ENCODE measurements at regions not wholly inside any gene's neighbourhood (a gene's known extent, or its start where the extent isn't known, plus 50 kb on each side); places are given as distances from the start of the nearest gene placed in this dataset.
"Not testable (repeated sequence)": the region's sequence is repeated elsewhere in the genome, so short reads cannot be mapped to it uniquely, and the experiment has no call there.

- no peak for DNase-seq (ENCODE audit: low spot score)
These were observed 626.6 kb upstream of the SGCD start for GRCh38 chr5:155700333-155700732.

DNA sequence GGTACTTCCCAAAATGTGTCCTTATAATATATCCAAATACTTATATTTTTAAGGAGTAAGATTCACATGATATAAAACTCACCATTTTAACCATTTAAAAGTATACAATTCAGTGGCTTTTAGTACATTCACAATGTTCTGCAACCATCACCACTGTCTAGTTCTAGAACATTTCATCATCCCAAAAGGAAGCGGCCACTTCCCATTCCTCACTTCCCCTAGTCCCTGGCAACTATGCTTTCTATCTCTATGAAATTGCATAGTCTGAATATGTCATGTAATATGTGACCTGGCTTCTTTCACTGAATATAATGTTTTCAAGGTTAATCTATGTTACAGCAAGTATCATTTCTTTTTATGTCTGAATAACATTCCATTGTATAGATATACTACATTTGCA, 615.1 kb upstream of the SGCD start:
- DNase-seq (ENCODE audit: low spot score) = no peak

DNA sequence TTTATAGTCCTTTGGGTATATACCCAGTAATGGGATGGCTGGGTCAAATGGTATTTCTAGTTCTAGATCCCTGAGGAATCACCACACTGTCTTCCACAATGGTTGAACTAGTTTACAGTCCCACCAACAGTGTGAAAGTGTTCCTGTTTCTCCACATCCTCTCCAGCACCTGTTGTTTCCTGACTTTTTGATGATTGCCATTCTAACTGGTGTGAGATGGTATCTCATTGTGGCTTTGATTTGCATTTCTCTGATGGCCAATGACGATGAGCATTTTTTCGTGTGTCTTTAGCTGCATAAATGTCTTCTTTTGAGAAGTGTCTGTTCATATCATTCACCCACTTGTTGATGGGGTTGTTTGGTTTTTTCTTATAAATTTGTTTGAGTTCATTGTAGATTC, 612.5 kb upstream of the SGCD start:
- not testable (repeated sequence) for DNase-seq (ENCODE audit: low spot score)

GRCh38 chr5:155726267-155726666, 600.7 kb upstream of the SGCD start:
- DNase-seq (ENCODE audit: low spot score) = no peak

GRCh38 chr5:155727512-155728145, 599.3 kb upstream of the SGCD start:
- no peak for DNase-seq (ENCODE audit: low spot score)

- no peak for DNase-seq (ENCODE audit: low spot score)
These were observed 598.7 kb upstream of the SGCD start for GRCh38 chr5:155728146-155728856.

- no peak for DNase-seq (ENCODE audit: low spot score)
These were observed 597.9 kb upstream of the SGCD start for GRCh38 chr5:155728857-155729683.

- no peak for DNase-seq (ENCODE audit: low spot score)
These were observed 597.3 kb upstream of the SGCD start for GRCh38 chr5:155729684-155730059.

- DNase-seq (ENCODE audit: low spot score) = no peak
These were observed 594.2 kb upstream of the SGCD start for GRCh38 chr5:155732587-155733376.

DNA sequence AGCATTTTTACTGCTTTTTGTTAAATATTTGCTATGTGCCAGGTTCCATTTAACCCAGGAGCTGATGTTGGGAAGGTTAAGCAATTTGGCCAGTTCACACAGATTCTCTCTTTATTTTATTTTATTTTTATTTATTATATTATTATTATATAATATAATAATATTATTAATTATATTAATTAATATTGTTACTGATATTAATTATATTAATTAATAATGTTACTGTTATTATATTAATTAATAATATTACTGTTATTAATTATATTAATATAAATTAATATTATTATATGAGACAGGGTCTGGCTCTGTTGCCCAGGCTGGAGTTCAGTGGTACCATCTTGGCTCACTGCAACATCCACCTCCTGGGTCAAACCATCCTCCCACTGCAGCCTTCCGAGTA, 593.0 kb upstream of the SGCD start:
- DNase-seq (ENCODE audit: low spot score) = no peak

DNA sequence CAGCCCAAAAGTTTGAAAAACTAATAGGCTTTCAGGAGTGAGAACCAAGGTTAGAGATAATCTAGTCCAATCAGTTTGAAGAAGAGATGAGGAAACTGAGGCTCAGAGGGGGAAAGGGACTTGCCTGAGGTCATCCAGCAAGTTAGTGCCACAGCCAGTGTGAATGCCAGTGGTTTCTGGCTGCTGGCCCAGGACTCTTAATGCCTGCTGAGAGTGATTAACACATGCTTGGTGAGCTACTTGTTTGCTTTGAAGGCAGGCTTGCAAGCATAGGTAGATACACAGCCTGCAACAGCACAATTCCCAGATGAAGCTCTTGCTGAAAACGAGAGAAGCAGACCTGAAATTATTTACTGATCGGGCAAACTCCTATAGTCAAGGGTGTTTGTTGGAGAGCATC, 591.6 kb upstream of the SGCD start:
- no peak for DNase-seq (ENCODE audit: low spot score)

GRCh38 chr5:155738616-155739015, 588.3 kb upstream of the SGCD start:
- no peak for DNase-seq (ENCODE audit: low spot score)

- no peak for DNase-seq (ENCODE audit: low spot score)
These were observed 580.5 kb upstream of the SGCD start for GRCh38 chr5:155746367-155747038.

DNA sequence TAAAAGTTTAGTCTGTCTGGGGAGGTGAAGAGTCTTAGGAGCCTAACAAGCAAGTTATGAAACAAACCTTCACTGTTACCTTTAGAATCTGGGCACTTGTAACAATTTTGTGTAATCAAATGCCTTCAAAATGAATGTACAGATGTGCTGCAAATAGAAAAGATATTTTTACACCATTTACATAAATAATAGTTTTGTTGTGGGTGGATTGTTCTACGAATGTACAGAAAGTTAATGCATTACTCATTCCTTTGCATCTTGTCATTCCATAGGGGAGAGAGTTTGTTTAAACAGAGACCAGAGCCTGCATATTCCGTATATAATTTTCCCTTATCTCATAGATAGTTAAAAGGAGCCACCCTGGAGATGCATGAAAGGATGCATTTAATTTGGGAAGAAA, 576.9 kb upstream of the SGCD start:
- no peak for DNase-seq (ENCODE audit: low spot score)

GRCh38 chr5:155750571-155750970, 576.4 kb upstream of the SGCD start:
- DNase-seq (ENCODE audit: low spot score) = no peak

GRCh38 chr5:155753943-155754581, 572.9 kb upstream of the SGCD start:
- DNase-seq (ENCODE audit: low spot score) = no peak

GRCh38 chr5:155759252-155759651, 567.7 kb upstream of the SGCD start:
- DNase-seq (ENCODE audit: low spot score) = no peak

- no peak for DNase-seq (ENCODE audit: low spot score)
These were observed 567.0 kb upstream of the SGCD start for GRCh38 chr5:155759984-155760383.

GRCh38 chr5:155761502-155761901, 565.5 kb upstream of the SGCD start:
- no peak for DNase-seq (ENCODE audit: low spot score)

- no peak for DNase-seq (ENCODE audit: low spot score)
These were observed 561.2 kb upstream of the SGCD start for GRCh38 chr5:155765715-155766114.

GRCh38 chr5:155767470-155767869, 559.5 kb upstream of the SGCD start:
- no peak for DNase-seq (ENCODE audit: low spot score)

Measured in hematopoietic multipotent progenitor cell treated with erythropoietin and hydrocortisone succinate and interleukin-3 and kit ligand, for 15 days (in vitro differentiated cells).